SK-N-SH (cell line): ENCODE measurements at regions not wholly inside any gene's neighbourhood (a gene's known extent, or its start where the extent isn't known, plus 50 kb on each side); places are given as distances from the start of the nearest gene placed in this dataset.

Source experiments
- CTCF ChIP-seq: fragments of 200-600 bp; sonication (generic); IDR thresholded peaks from 2 replicates; pipeline ENCODE4 v1.6.1; 2017; ENCODE audit warnings: antibody characterized with exemption, mild to moderate bottlenecking, moderate library complexity
- EZH2phosphoT487 ChIP-seq: fragments of 200-600 bp; sonication (generic); IDR thresholded peaks from 2 replicates; pipeline ENCODE4 v1.6.1; 2017; ENCODE audit warnings: low read depth, mixed run types, mild to moderate bottlenecking, antibody characterized with exemption, moderate library complexity, borderline replicate concordance
- GABPA ChIP-seq: IDR thresholded peaks from 2 replicates; pipeline ENCODE4 v1.4.0; 2012; ENCODE audit warnings: low read depth, mild to moderate bottlenecking
- TAF1 ChIP-seq: IDR thresholded peaks from 2 replicates; pipeline ENCODE4 v1.6.1; 2012; ENCODE audit warnings: low read depth, mild to moderate bottlenecking, low read length, moderate library complexity, borderline replicate concordance
- TF ChIP-seq, protein P1 (sequence below): IDR thresholded peaks from 2 replicates; pipeline ENCODE4 v1.4.0; 2012; ENCODE audit warnings: low read depth, borderline replicate concordance
- TF ChIP-seq, protein P2 (sequence below): IDR thresholded peaks from 2 replicates; pipeline ENCODE4 v1.6.1; 2012; ENCODE audit warnings: mild to moderate bottlenecking, low read depth, low read length, moderate library complexity

DNA sequence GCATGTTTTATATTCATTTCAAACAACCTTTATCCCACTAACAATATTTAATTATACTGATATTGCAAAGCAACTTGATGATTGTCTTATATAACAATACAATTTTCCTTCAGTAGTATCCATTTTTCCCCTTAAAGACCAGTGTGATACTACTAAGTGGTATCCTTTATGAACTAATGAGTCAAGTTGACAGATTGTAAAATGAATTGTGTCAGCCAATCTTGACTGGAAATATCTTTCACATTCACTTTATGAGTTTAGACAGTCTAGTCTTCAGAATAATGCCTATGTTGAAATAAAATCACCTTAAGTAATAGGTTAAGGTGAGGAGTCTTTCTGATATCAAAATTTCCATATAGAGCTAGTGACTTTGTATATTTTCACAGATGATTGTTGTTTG, 950.0 kb upstream of the CELF2 start:
- TF ChIP-seq CTCF, result no peak
- TF ChIP-seq, protein P1, sequence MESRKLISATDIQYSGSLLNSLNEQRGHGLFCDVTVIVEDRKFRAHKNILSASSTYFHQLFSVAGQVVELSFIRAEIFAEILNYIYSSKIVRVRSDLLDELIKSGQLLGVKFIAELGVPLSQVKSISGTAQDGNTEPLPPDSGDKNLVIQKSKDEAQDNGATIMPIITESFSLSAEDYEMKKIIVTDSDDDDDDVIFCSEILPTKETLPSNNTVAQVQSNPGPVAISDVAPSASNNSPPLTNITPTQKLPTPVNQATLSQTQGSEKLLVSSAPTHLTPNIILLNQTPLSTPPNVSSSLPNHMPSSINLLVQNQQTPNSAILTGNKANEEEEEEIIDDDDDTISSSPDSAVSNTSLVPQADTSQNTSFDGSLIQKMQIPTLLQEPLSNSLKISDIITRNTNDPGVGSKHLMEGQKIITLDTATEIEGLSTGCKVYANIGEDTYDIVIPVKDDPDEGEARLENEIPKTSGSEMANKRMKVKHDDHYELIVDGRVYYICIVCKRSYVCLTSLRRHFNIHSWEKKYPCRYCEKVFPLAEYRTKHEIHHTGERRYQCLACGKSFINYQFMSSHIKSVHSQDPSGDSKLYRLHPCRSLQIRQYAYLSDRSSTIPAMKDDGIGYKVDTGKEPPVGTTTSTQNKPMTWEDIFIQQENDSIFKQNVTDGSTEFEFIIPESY, result no peak
- TF ChIP-seq TAF1, result no peak
- TF ChIP-seq EZH2phosphoT487, result no peak
- TF ChIP-seq, protein P2, sequence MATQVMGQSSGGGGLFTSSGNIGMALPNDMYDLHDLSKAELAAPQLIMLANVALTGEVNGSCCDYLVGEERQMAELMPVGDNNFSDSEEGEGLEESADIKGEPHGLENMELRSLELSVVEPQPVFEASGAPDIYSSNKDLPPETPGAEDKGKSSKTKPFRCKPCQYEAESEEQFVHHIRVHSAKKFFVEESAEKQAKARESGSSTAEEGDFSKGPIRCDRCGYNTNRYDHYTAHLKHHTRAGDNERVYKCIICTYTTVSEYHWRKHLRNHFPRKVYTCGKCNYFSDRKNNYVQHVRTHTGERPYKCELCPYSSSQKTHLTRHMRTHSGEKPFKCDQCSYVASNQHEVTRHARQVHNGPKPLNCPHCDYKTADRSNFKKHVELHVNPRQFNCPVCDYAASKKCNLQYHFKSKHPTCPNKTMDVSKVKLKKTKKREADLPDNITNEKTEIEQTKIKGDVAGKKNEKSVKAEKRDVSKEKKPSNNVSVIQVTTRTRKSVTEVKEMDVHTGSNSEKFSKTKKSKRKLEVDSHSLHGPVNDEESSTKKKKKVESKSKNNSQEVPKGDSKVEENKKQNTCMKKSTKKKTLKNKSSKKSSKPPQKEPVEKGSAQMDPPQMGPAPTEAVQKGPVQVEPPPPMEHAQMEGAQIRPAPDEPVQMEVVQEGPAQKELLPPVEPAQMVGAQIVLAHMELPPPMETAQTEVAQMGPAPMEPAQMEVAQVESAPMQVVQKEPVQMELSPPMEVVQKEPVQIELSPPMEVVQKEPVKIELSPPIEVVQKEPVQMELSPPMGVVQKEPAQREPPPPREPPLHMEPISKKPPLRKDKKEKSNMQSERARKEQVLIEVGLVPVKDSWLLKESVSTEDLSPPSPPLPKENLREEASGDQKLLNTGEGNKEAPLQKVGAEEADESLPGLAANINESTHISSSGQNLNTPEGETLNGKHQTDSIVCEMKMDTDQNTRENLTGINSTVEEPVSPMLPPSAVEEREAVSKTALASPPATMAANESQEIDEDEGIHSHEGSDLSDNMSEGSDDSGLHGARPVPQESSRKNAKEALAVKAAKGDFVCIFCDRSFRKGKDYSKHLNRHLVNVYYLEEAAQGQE, result no peak
- TF ChIP-seq GABPA, result no peak
